GM20000 (cell line): ENCODE measurements at regions not wholly inside any gene's neighbourhood (a gene's known extent, or its start where the extent isn't known, plus 50 kb on each side); places are given as distances from the start of the nearest gene placed in this dataset.

Source experiments
- DNase-seq: peaks from one replicate; pipeline ENCODE4 v3.0.0; 2012; ENCODE audit warnings: low spot score
- TF ChIP-seq, protein P1 (sequence below): IDR thresholded peaks from 2 replicates; pipeline ENCODE4 v1.5.1; 2012; ENCODE audit warnings: mild to moderate bottlenecking, control low read depth; ENCODE audit errors: extremely low read depth, missing control alignments

GRCh38 chrX:936979-937769, 275.3 kb downstream of the CRLF2 start:
- DNase-seq = no peak
- TF ChIP-seq, protein P1, sequence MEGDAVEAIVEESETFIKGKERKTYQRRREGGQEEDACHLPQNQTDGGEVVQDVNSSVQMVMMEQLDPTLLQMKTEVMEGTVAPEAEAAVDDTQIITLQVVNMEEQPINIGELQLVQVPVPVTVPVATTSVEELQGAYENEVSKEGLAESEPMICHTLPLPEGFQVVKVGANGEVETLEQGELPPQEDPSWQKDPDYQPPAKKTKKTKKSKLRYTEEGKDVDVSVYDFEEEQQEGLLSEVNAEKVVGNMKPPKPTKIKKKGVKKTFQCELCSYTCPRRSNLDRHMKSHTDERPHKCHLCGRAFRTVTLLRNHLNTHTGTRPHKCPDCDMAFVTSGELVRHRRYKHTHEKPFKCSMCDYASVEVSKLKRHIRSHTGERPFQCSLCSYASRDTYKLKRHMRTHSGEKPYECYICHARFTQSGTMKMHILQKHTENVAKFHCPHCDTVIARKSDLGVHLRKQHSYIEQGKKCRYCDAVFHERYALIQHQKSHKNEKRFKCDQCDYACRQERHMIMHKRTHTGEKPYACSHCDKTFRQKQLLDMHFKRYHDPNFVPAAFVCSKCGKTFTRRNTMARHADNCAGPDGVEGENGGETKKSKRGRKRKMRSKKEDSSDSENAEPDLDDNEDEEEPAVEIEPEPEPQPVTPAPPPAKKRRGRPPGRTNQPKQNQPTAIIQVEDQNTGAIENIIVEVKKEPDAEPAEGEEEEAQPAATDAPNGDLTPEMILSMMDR = no peak

GRCh38 chrX:933611-934010, 278.8 kb downstream of the CRLF2 start:
- TF ChIP-seq, protein P1 = no peak
- DNase-seq = no peak

DNA sequence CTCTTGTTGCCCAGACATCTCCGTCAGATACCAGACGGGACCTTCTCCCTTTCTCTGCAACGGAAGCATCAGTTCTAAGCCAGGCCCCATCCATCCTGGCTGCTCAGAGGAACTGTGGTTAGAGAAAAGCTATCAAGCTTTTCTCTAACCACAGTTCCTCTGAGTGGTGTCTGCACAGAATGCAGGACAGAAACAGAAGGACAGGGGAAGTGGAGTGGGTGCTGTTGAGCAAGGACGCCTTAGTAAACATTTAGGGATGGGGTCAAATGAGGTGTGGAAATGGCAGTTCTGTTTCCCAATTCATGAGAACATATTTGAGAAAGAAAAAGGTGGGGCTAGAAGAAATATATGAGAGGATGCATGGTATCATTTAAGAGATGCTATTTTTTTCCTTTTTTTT, 283.8 kb downstream of the CRLF2 start:
- DNase-seq = no peak
- TF ChIP-seq, protein P1 = no peak

- no peak for DNase-seq
- TF ChIP-seq, protein P1 = no peak
These were observed 285.5 kb downstream of the CRLF2 start for GRCh38 chrX:926991-927390.

DNA sequence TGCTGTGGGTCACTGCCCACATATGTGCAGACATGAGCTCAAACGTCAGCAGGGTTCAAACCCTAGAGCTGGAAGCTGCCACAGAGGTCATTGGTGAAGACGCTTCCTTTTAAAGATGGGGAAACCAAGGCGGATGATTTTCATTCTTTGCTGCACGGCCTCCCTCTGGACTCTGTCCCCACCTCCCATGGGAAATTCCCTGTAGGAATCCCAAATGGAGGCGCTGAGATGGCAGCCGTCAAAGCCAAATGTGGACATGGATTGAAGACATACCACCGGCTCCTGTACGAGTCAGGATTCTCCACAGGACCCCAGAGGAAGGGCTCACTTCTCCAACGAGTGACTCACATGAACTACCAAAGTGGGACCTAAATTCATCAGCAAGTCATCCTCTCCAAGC, 286.4 kb downstream of the CRLF2 start:
- TF ChIP-seq, protein P1 = no peak
- no peak for DNase-seq

- TF ChIP-seq, protein P1 = no peak
- DNase-seq = no peak
These were observed 286.8 kb downstream of the CRLF2 start for GRCh38 chrX:925652-926061.

GRCh38 chrX:925094-925493, 287.4 kb downstream of the CRLF2 start:
- TF ChIP-seq, protein P1 = no peak
- DNase-seq = no peak
